RWPE2 (cell line): ENCODE measurements at regions not wholly inside any gene's neighbourhood (a gene's known extent, or its start where the extent isn't known, plus 50 kb on each side); places are given as distances from the start of the nearest gene placed in this dataset.

Source experiments
- ATAC-seq: fragments of 200-7000 bp; cut with Tn5 transposase; 3 replicates; pipeline ENCODE4 v1.9.1; 2021; ENCODE audit warnings: low read depth
- DNase-seq: peaks from one replicate; pipeline ENCODE4 v3.0.0-alpha.2; 2020; ENCODE audit warnings: low spot score
- H3K27ac ChIP-seq: fragments of 450-650 bp; 2 replicates; pipeline ENCODE4 v1.5.1; 2017; ENCODE audit warnings: mild to moderate bottlenecking; ENCODE audit not compliant: poor library complexity, severe bottlenecking
- H3K27me3 ChIP-seq: fragments of 250-450 bp; sonication (Bioruptor Pico); 2 replicates; pipeline ENCODE4 v1.5.1; 2021; ENCODE audit warnings: mild to moderate bottlenecking, moderate library complexity; ENCODE audit not compliant: insufficient read depth, poor library complexity, severe bottlenecking
- H3K36me3 ChIP-seq: fragments of 250-450 bp; sonication (Bioruptor Pico); 2 replicates; pipeline ENCODE4 v1.5.1; 2020; ENCODE audit warnings: low read depth, mild to moderate bottlenecking, moderate library complexity
- H3K4me1 ChIP-seq: fragments of 250-450 bp; sonication (Bioruptor Pico); 2 replicates; pipeline ENCODE4 v1.5.1; 2021; ENCODE audit warnings: mild to moderate bottlenecking, moderate library complexity; ENCODE audit not compliant: insufficient read depth, poor library complexity, severe bottlenecking
- H3K4me3 ChIP-seq: fragments of 250-450 bp; sonication (Bioruptor Pico); 2 replicates; pipeline ENCODE4 v1.5.1; 2021; ENCODE audit warnings: mild to moderate bottlenecking, moderate library complexity; ENCODE audit not compliant: severe bottlenecking
- H3K9me3 ChIP-seq: fragments of 250-450 bp; sonication (Bioruptor Pico); 2 replicates; pipeline ENCODE4 v1.5.1; 2021; ENCODE audit warnings: mild to moderate bottlenecking, moderate library complexity; ENCODE audit not compliant: severe bottlenecking
- TF ChIP-seq, protein P1 (sequence below): fragments of 450-650 bp; IDR thresholded peaks from one replicate; pipeline ENCODE4 v1.5.1; 2017; ENCODE audit warnings: mild to moderate bottlenecking, moderate library complexity; ENCODE audit not compliant: poor library complexity, severe bottlenecking

- Histone ChIP-seq H3K4me1 (no peaks in the 10 kb centered on the region), H3K27me3 (no peaks in the 10 kb centered on the region), H3K9me3 (no peaks in the 10 kb centered on the region), H3K4me3 (no peak overlapping the region), H3K36me3 (no peaks in the 10 kb centered on the region), H3K27ac (no peak overlapping the region)
- DNase-seq (no peak), ATAC-seq (no peak)
- TF ChIP-seq, protein P1, sequence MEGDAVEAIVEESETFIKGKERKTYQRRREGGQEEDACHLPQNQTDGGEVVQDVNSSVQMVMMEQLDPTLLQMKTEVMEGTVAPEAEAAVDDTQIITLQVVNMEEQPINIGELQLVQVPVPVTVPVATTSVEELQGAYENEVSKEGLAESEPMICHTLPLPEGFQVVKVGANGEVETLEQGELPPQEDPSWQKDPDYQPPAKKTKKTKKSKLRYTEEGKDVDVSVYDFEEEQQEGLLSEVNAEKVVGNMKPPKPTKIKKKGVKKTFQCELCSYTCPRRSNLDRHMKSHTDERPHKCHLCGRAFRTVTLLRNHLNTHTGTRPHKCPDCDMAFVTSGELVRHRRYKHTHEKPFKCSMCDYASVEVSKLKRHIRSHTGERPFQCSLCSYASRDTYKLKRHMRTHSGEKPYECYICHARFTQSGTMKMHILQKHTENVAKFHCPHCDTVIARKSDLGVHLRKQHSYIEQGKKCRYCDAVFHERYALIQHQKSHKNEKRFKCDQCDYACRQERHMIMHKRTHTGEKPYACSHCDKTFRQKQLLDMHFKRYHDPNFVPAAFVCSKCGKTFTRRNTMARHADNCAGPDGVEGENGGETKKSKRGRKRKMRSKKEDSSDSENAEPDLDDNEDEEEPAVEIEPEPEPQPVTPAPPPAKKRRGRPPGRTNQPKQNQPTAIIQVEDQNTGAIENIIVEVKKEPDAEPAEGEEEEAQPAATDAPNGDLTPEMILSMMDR: no peak
Observed at GRCh38 chr6:91088976-91089375, 502.1 kb upstream of the MAP3K7 start.

DNA sequence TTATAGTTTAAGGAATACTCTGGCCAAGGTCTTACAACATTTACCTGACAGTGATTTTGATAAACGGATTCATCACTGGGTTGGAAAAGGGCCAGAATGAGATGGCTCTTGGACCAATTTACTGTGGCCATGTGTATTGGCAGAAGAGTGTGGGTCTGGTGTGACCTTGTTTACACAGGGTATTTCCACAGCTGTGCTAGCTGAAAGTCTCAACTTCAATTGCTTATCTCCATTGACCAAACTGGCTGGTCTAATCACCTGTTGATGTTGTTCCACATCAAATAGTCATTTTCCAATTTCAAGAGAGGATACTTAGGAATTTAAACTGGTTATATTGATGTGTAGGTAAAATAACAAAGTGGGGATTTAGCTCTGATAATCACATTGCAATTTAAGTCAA lies 501.6 kb upstream of the MAP3K7 start:
- H3K27ac ChIP-seq: no peak overlapping the region
- no peaks in the 10 kb centered on the region for H3K4me1 ChIP-seq
- H3K36me3 ChIP-seq: no peaks in the 10 kb centered on the region
- TF ChIP-seq, protein P1: no peak
- DNase-seq: no peak
- H3K27me3 ChIP-seq: no peaks in the 10 kb centered on the region
- no peak overlapping the region for H3K4me3 ChIP-seq
- no peak for ATAC-seq
- no peaks in the 10 kb centered on the region for H3K9me3 ChIP-seq

DNA sequence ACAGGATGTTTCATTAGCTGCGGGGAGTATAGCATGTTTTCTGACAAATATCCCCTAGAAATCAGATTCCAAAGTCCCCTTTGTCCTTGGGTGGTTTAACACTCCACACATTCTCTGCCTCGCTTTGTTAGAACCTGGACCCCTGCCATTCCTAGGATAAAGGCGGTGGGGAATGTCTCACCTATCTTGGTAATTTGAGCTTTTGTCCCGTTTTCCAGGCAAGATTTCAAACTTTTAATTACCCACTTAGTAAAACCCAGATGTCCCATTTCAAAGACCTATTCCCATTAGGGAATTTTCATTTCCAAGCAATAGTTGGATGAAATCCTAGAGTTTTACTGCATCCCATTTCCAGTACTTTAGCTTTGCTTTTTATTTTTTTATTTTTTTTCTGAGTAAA lies 501.0 kb upstream of the MAP3K7 start:
- TF ChIP-seq, protein P1: no peak
- Histone ChIP-seq H3K27me3 (no peaks in the 10 kb centered on the region), H3K36me3 (no peaks in the 10 kb centered on the region), H3K4me3 (no peak overlapping the region), H3K4me1 (no peaks in the 10 kb centered on the region), H3K9me3 (no peaks in the 10 kb centered on the region), H3K27ac (no peak overlapping the region)
- DNase-seq: no peak
- no peak for ATAC-seq

DNA sequence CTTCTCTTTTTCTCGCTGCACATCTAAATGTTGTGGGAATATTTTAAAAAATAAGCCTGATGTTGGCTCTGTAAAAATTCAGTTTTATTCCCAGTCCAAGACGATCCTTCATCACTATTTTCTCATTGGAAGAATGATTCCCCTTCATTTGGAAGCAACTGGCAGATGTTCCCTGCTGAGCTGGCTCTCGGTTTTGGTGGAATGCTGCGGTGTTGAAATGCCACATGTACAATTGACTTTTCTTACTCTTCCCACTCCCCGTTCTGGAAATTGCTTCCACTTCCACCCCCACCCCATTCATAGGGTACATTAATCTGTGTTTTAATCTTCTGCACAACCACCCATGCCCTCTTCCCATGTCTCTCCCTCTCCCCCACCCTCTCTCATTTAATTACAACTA lies 496.3 kb upstream of the MAP3K7 start:
- no peak overlapping the region for H3K4me3 ChIP-seq
- no peaks in the 10 kb centered on the region for H3K4me1 ChIP-seq
- no peak for DNase-seq
- TF ChIP-seq, protein P1: no peak
- H3K27ac ChIP-seq: no peak overlapping the region
- ATAC-seq: no peak
- no peaks in the 10 kb centered on the region for H3K9me3 ChIP-seq
- no peaks in the 10 kb centered on the region for H3K27me3 ChIP-seq
- no peaks in the 10 kb centered on the region for H3K36me3 ChIP-seq

- DNase-seq (no peak), ATAC-seq (peak; percentile 25; the same call in 1 of the 3 replicates)
- H3K9me3 ChIP-seq: no peaks in the 10 kb centered on the region
- H3K27me3 ChIP-seq: no peaks in the 10 kb centered on the region
- TF ChIP-seq, protein P1: no peak
- no peak overlapping the region for H3K4me3 ChIP-seq
- H3K36me3 ChIP-seq: no peaks in the 10 kb centered on the region
- no peak overlapping the region for H3K27ac ChIP-seq
- no peaks in the 10 kb centered on the region for H3K4me1 ChIP-seq
Observed at GRCh38 chr6:91082311-91082832, 495.5 kb upstream of the MAP3K7 start.
